ENCODE measurements at regions not wholly inside any gene's neighbourhood (a gene's known extent, or its start where the extent isn't known, plus 50 kb on each side); places are given as distances from the start of the nearest gene placed in this dataset.

GRCh38 chr4:130524057-130524456 lies 1428.1 kb downstream of the C4orf33 start:
- Histone ChIP-seq H3K36me3 (no peaks in the 10 kb centered on the region), H3K27ac (no peak overlapping the region), H3K9me3 (peaks cover 0 to 10% (median 0%) of the 10 kb centered on the region in 3 donors), H3K27me3 (no peaks in the 10 kb centered on the region), H3K4me3 (no peak overlapping the region), H3K4me1 (no peaks in the 10 kb centered on the region)
- DNase-seq = no peak
- intact Hi-C loops (cut with DNase I; ENCODE audit: low total_unique reads) = loop anchor here (5.0 kb wide), 1 partner anchor 492 kb away; no protein-coding TSS in a partner anchor
- no peak for TF ChIP-seq CTCF (IDR thresholded peaks at IDR 0.05)

GRCh38 chr4:130530505-130530904 lies 1434.6 kb downstream of the C4orf33 start:
- H3K36me3 ChIP-seq = no peaks in the 10 kb centered on the region
- no peak for TF ChIP-seq CTCF (IDR thresholded peaks at IDR 0.05)
- H3K27ac ChIP-seq = no peak overlapping the region
- no peaks in the 10 kb centered on the region for H3K27me3 ChIP-seq
- no peak for DNase-seq
- no peaks in the 10 kb centered on the region for H3K9me3 ChIP-seq
- intact Hi-C loops (cut with DNase I; ENCODE audit: low total_unique reads) = no loop called here
- H3K4me3 ChIP-seq = no peak overlapping the region
- no peaks in the 10 kb centered on the region for H3K4me1 ChIP-seq

GRCh38 chr4:130534651-130535050 lies 1438.7 kb downstream of the C4orf33 start:
- H3K4me1 ChIP-seq = no peaks in the 10 kb centered on the region
- no peak for TF ChIP-seq CTCF (IDR thresholded peaks at IDR 0.05)
- no peak overlapping the region for H3K27ac ChIP-seq
- H3K36me3 ChIP-seq = no peaks in the 10 kb centered on the region
- no peaks in the 10 kb centered on the region for H3K27me3 ChIP-seq
- DNase-seq = no peak
- H3K4me3 ChIP-seq = no peak overlapping the region
- intact Hi-C loops (cut with DNase I; ENCODE audit: low total_unique reads) = no loop called here
- H3K9me3 ChIP-seq = no peaks in the 10 kb centered on the region

GRCh38 chr4:130542953-130543352 lies 1447.0 kb downstream of the C4orf33 start:
- TF ChIP-seq CTCF (IDR thresholded peaks at IDR 0.05) = no peak
- intact Hi-C loops (cut with DNase I; ENCODE audit: low total_unique reads) = no loop called here
- no peak for DNase-seq

GRCh38 chr4:130545171-130545570 lies 1449.2 kb downstream of the C4orf33 start:
- H3K27me3 ChIP-seq = no peaks in the 10 kb centered on the region
- no peak for TF ChIP-seq CTCF (IDR thresholded peaks at IDR 0.05)
- H3K27ac ChIP-seq = no peak overlapping the region
- H3K9me3 ChIP-seq = no peaks in the 10 kb centered on the region
- DNase-seq = no peak
- H3K4me1 ChIP-seq = no peaks in the 10 kb centered on the region
- H3K36me3 ChIP-seq = no peaks in the 10 kb centered on the region
- no peak overlapping the region for H3K4me3 ChIP-seq
- intact Hi-C loops (cut with DNase I; ENCODE audit: low total_unique reads) = no loop called here

More at GRCh38 chr4:130542953-130543352, 1447.0 kb downstream of the C4orf33 start:
- Histone ChIP-seq H3K27me3 (no peaks in the 10 kb centered on the region), H3K4me1 (no peaks in the 10 kb centered on the region), H3K27ac (no peak overlapping the region), H3K9me3 (no peaks in the 10 kb centered on the region), H3K36me3 (no peaks in the 10 kb centered on the region), H3K4me3 (no peak overlapping the region)

GRCh38 chr4:130545596-130545995 lies 1449.6 kb downstream of the C4orf33 start:
- DNase-seq = no peak
- Histone ChIP-seq H3K27ac (no peak overlapping the region), H3K9me3 (no peaks in the 10 kb centered on the region), H3K27me3 (no peaks in the 10 kb centered on the region), H3K4me3 (no peak overlapping the region), H3K4me1 (no peaks in the 10 kb centered on the region), H3K36me3 (no peaks in the 10 kb centered on the region)
- intact Hi-C loops (cut with DNase I; ENCODE audit: low total_unique reads) = no loop called here
- TF ChIP-seq CTCF (IDR thresholded peaks at IDR 0.05) = no peak
